ENCODE measurements at regions not wholly inside any gene's neighbourhood (a gene's known extent, or its start where the extent isn't known, plus 50 kb on each side); places are given as distances from the start of the nearest gene placed in this dataset.

DNA sequence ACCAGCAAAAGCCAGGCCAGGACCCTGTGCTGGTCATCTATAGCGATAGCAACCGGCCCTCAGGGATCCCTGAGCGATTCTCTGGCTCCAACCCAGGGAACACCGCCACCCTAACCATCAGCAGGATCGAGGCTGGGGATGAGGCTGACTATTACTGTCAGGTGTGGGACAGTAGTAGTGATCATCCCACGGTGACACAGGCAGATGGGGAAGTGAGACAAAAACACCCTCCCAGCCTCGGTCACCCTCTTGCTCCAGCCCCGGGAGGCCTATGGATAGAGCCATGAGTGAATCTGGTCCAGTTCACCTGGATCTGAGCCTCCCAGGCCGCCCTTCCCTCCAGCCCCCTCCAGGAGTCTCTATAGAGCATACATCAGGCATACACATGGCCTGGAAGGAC is 115.2 kb upstream of the IGLL5 start:
- TF ChIP-seq POLR2A (IDR thresholded peaks at IDR 0.05) (no peak), POLR2AphosphoS5 (IDR thresholded peaks at IDR 0.05; ENCODE audit: insufficient read depth in 1 of 2, low read depth in 1 of 2) (no peak)
- TF ChIP-seq, protein P1, sequence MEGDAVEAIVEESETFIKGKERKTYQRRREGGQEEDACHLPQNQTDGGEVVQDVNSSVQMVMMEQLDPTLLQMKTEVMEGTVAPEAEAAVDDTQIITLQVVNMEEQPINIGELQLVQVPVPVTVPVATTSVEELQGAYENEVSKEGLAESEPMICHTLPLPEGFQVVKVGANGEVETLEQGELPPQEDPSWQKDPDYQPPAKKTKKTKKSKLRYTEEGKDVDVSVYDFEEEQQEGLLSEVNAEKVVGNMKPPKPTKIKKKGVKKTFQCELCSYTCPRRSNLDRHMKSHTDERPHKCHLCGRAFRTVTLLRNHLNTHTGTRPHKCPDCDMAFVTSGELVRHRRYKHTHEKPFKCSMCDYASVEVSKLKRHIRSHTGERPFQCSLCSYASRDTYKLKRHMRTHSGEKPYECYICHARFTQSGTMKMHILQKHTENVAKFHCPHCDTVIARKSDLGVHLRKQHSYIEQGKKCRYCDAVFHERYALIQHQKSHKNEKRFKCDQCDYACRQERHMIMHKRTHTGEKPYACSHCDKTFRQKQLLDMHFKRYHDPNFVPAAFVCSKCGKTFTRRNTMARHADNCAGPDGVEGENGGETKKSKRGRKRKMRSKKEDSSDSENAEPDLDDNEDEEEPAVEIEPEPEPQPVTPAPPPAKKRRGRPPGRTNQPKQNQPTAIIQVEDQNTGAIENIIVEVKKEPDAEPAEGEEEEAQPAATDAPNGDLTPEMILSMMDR (IDR thresholded peaks at IDR 0.05) = no peak
